Activated T-cell treated with anti-CD3 and anti-CD28 coated beads, Interleukin-2, amount 50 U/mL, for 4 hours (primary cell): ENCODE measurements at regions not wholly inside any gene's neighbourhood (a gene's known extent, or its start where the extent isn't known, plus 50 kb on each side); places are given as distances from the start of the nearest gene placed in this dataset.

Experiments
- ATAC-seq, 2 donors: fragments of 200-7000 bp; cut with Tn5 transposase; one replicate each; pipeline ENCODE4 v1.10.0; 2021
- DNase-seq: peaks from one replicate; pipeline ENCODE4 v3.0.0-alpha.2; 2020
- H3K27me3 Mint-ChIP-seq: one replicate; pipeline ENCODE4 v1.8.0; 2021; ENCODE audit warnings: low read depth, mixed read lengths
- H3K36me3 Mint-ChIP-seq: one replicate; pipeline ENCODE4 v1.8.0; 2022; ENCODE audit warnings: mixed read lengths; ENCODE audit not compliant: insufficient read depth
- H3K4me1 Mint-ChIP-seq: one replicate; pipeline ENCODE4 v1.8.0; 2021; ENCODE audit warnings: low read depth, mixed read lengths
- H3K4me3 Mint-ChIP-seq: one replicate; pipeline ENCODE4 v1.8.0; 2021; ENCODE audit warnings: mild to moderate bottlenecking, moderate library complexity, mixed read lengths
- H3K9me3 Mint-ChIP-seq: one replicate; pipeline ENCODE4 v1.8.0; 2021; ENCODE audit warnings: mixed read lengths

GRCh38 chr16:64416216-64417005 lies 705.5 kb downstream of the CDH11 start:
- no peak for ATAC-seq

DNA sequence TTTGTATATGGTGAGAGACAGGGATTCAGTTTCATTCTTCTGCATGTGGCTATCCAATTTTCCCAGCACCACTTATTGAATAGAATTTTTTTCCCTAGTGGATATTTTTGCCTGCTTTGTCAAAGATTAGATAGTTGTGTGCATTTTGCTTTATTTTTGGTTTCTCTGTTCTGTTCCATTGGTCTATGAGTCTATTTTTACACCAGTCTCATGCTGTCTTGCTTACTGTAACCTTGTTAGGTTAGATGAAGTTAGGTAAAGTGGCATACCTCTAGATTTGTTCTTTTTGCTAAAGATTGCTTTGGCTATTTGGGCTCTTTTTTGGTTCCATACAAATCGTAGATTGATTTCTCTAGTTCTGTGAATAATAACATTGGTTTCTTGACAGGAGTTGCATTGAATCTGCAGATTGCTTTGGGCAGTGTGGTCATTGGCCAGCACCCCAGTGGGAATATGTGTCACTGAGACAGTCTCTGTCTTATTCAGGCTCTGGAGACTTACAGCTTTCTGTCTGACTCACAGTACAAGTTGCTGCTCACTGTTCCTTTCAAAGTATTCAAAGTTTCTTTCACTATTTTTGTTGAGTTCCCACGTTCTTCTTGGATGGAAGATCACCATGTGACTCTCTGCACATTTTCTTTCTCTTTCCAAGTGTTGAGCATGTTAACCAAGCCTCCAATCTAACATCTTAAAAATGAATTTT lies 709.1 kb downstream of the CDH11 start:
- no peaks in the 10 kb centered on the region for H3K4me1 Mint-ChIP-seq
- H3K27me3 Mint-ChIP-seq: no peaks in the 10 kb centered on the region
- H3K36me3 Mint-ChIP-seq: no peaks in the 10 kb centered on the region
- H3K9me3 Mint-ChIP-seq: peaks cover 17% of the 10 kb centered on the region
- ATAC-seq (no peak), DNase-seq (no peak)
- no peak overlapping the region for H3K4me3 Mint-ChIP-seq

More at GRCh38 chr16:64416216-64417005, 705.5 kb downstream of the CDH11 start:
- Mint-ChIP-seq H3K36me3 (no peaks in the 10 kb centered on the region), H3K4me1 (no peaks in the 10 kb centered on the region), H3K9me3 (peaks cover 14% of the 10 kb centered on the region), H3K4me3 (no peak overlapping the region), H3K27me3 (no peaks in the 10 kb centered on the region)
- DNase-seq: no peak

GRCh38 chr16:64410306-64410705 lies 711.6 kb downstream of the CDH11 start:
- Mint-ChIP-seq H3K4me3 (no peak overlapping the region), H3K4me1 (no peaks in the 10 kb centered on the region), H3K9me3 (peaks cover 19% of the 10 kb centered on the region), H3K27me3 (no peaks in the 10 kb centered on the region), H3K36me3 (no peaks in the 10 kb centered on the region)
- ATAC-seq (no peak), DNase-seq (no peak)

GRCh38 chr16:64409783-64410210 lies 712.1 kb downstream of the CDH11 start:
- no peaks in the 10 kb centered on the region for H3K36me3 Mint-ChIP-seq
- H3K9me3 Mint-ChIP-seq: peaks cover 22% of the 10 kb centered on the region
- H3K4me1 Mint-ChIP-seq: no peaks in the 10 kb centered on the region
- ATAC-seq (no peak), DNase-seq (no peak)
- H3K27me3 Mint-ChIP-seq: no peaks in the 10 kb centered on the region
- H3K4me3 Mint-ChIP-seq: no peak overlapping the region

- Mint-ChIP-seq H3K4me1 (no peaks in the 10 kb centered on the region), H3K4me3 (no peak overlapping the region), H3K9me3 (peaks cover 20% of the 10 kb centered on the region), H3K27me3 (no peaks in the 10 kb centered on the region), H3K36me3 (no peaks in the 10 kb centered on the region)
- no peak for DNase-seq
- no peak for ATAC-seq
Measured at GRCh38 chr16:64408699-64409098, 713.2 kb downstream of the CDH11 start.

GRCh38 chr16:64406770-64407181 lies 715.1 kb downstream of the CDH11 start:
- peaks cover 20% of the 10 kb centered on the region for H3K9me3 Mint-ChIP-seq
- no peak for ATAC-seq

GRCh38 chr16:64403352-64403751 lies 718.5 kb downstream of the CDH11 start:
- Mint-ChIP-seq H3K27me3 (no peaks in the 10 kb centered on the region), H3K4me3 (no peak overlapping the region), H3K4me1 (no peaks in the 10 kb centered on the region), H3K9me3 (peaks cover 11% of the 10 kb centered on the region), H3K36me3 (no peaks in the 10 kb centered on the region)
- no peak for DNase-seq
- no peak for ATAC-seq

More at GRCh38 chr16:64406770-64407181, 715.1 kb downstream of the CDH11 start:
- Mint-ChIP-seq H3K4me3 (no peak overlapping the region), H3K27me3 (no peaks in the 10 kb centered on the region), H3K4me1 (no peaks in the 10 kb centered on the region), H3K36me3 (no peaks in the 10 kb centered on the region)
- no peak for DNase-seq

DNA sequence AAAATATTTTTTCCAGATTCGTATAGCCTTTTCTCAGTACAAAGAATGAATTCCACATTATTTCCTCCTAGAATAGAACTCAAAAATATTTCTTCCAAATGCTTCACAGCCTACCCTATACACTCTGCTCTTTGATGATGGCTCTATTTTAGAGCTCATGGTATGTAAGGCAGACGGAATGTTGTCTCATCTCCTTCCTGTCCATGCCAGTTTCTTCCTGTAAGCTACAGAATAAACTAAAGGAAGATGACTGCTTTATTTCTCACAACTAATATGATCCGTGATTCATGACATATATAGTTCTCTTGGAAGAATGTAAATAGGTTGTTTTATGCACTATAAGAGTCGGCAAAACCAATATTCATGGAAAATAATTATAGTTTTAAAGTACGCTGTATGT lies 723.1 kb downstream of the CDH11 start:
- no peak for DNase-seq
- H3K9me3 Mint-ChIP-seq: peaks cover 16% of the 10 kb centered on the region
- no peaks in the 10 kb centered on the region for H3K36me3 Mint-ChIP-seq
- no peak overlapping the region for H3K4me3 Mint-ChIP-seq
- ATAC-seq: no peak
- H3K4me1 Mint-ChIP-seq: no peaks in the 10 kb centered on the region
- no peaks in the 10 kb centered on the region for H3K27me3 Mint-ChIP-seq

GRCh38 chr16:64397945-64398508 lies 723.8 kb downstream of the CDH11 start:
- Mint-ChIP-seq H3K4me3 (no peak overlapping the region), H3K9me3 (peaks cover 16% of the 10 kb centered on the region), H3K36me3 (no peaks in the 10 kb centered on the region), H3K4me1 (no peaks in the 10 kb centered on the region), H3K27me3 (no peaks in the 10 kb centered on the region)
- ATAC-seq (no peak), DNase-seq (no peak)

GRCh38 chr16:64397042-64397441 lies 724.8 kb downstream of the CDH11 start:
- Mint-ChIP-seq H3K9me3 (peaks cover 16% of the 10 kb centered on the region), H3K4me3 (no peak overlapping the region), H3K27me3 (no peaks in the 10 kb centered on the region), H3K36me3 (no peaks in the 10 kb centered on the region), H3K4me1 (no peaks in the 10 kb centered on the region)
- ATAC-seq: no peak
- DNase-seq: no peak

DNA sequence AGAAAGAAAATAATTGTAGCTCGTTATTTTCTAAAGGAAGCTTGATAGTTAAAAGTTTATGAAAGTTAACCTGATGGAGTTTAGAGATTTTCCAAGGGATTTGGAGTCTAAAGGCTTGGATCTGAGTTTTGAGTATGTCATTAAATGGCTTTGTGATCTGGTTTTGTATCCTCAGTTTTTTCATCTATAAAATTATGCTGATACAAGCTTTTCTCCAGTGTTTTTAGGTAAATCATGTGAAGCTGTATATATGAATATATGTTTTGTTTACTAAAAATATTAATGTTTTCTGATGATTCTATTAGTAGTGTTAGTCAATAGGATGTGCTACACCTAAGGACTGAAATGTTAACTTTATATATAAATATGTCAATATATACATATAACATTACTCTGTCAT lies 727.8 kb downstream of the CDH11 start:
- H3K27me3 Mint-ChIP-seq: no peaks in the 10 kb centered on the region
- peaks cover 25% of the 10 kb centered on the region for H3K9me3 Mint-ChIP-seq
- H3K36me3 Mint-ChIP-seq: no peaks in the 10 kb centered on the region
- no peaks in the 10 kb centered on the region for H3K4me1 Mint-ChIP-seq
- DNase-seq (no peak), ATAC-seq (no peak)
- no peak overlapping the region for H3K4me3 Mint-ChIP-seq

DNA sequence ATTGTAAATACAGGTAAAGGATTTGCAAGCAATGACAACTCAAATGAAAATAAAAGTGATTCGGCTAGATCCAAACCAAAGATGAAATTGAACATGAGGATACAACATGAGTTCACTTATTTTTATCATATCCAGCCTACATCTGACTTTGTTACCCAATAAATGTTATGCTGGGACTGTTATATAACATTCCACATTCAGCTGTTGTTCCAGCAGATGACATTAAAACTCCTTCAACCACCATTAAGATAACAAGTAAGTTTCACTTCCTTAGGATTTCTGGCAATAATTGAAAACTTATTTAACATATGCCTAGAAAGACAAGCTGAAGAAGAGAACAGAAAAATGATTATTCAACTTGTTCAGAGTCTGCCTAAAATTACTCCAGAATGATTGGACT lies 729.4 kb downstream of the CDH11 start:
- Mint-ChIP-seq H3K4me3 (no peak overlapping the region), H3K27me3 (no peaks in the 10 kb centered on the region), H3K9me3 (peaks cover 24% of the 10 kb centered on the region), H3K4me1 (no peaks in the 10 kb centered on the region), H3K36me3 (no peaks in the 10 kb centered on the region)
- DNase-seq (no peak), ATAC-seq (no peak)

- H3K4me1 Mint-ChIP-seq: no peaks in the 10 kb centered on the region
- DNase-seq (no peak), ATAC-seq (no peak)
- no peaks in the 10 kb centered on the region for H3K27me3 Mint-ChIP-seq
- no peaks in the 10 kb centered on the region for H3K36me3 Mint-ChIP-seq
- peaks cover 18% of the 10 kb centered on the region for H3K9me3 Mint-ChIP-seq
- H3K4me3 Mint-ChIP-seq: no peak overlapping the region
Measured at GRCh38 chr16:64391063-64391600, 730.7 kb downstream of the CDH11 start.

DNA sequence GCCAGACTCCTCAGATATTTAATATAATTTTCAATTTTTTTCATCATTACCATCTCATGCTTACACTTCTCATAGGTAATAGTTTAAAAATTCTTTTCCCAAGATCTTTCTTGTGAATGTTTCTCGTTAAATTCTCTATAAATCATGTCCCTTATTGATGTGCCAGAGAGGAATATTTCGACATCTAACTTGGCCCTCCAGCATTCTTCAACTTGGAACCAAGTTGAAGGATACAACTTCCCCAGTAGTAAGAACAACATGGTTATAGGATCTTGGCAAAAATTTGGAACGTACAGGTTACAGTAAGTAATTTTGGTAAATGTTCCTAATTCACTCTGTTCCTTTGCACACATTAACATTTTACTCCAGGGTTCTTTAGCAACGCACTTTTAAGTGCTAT lies 731.8 kb downstream of the CDH11 start:
- Mint-ChIP-seq H3K27me3 (no peaks in the 10 kb centered on the region), H3K9me3 (peaks cover 23% of the 10 kb centered on the region), H3K36me3 (no peaks in the 10 kb centered on the region), H3K4me1 (no peaks in the 10 kb centered on the region), H3K4me3 (no peak overlapping the region)
- DNase-seq (no peak), ATAC-seq (no peak)
